Activated CD4-positive, alpha-beta T cell treated with anti-CD3 and anti-CD28 coated beads, Interleukin-2, amount 50 U/mL, for 4 hours (primary cell): ENCODE measurements at regions not wholly inside any gene's neighbourhood (a gene's known extent, or its start where the extent isn't known, plus 50 kb on each side); places are given as distances from the start of the nearest gene placed in this dataset.

Experiments
- DNase-seq, 2 experiments: peaks; one replicate each; pipeline ENCODE4 v3.0.0-alpha.2; 2020

- DNase-seq = no peak
These were observed 319.2 kb upstream of the LRATD1 start for GRCh38 chr2:14313341-14313740.

- no peak for DNase-seq
These were observed 315.9 kb upstream of the LRATD1 start for GRCh38 chr2:14316594-14316993.

GRCh38 chr2:14321357-14321756, 311.2 kb upstream of the LRATD1 start:
- no peak for DNase-seq

GRCh38 chr2:14322306-14322705, 310.2 kb upstream of the LRATD1 start:
- no peak for DNase-seq

- no peak for DNase-seq
These were observed 308.2 kb upstream of the LRATD1 start for GRCh38 chr2:14324308-14324707.

- no peak for DNase-seq
These were observed 301.6 kb upstream of the LRATD1 start for GRCh38 chr2:14330884-14331283.

- DNase-seq = no peak
These were observed 295.6 kb upstream of the LRATD1 start for GRCh38 chr2:14336759-14337382.

GRCh38 chr2:14340703-14341102, 291.8 kb upstream of the LRATD1 start:
- DNase-seq = no peak

- no peak for DNase-seq
These were observed 290.2 kb upstream of the LRATD1 start for GRCh38 chr2:14342313-14342712.

- no peak for DNase-seq
These were observed 288.2 kb upstream of the LRATD1 start for GRCh38 chr2:14344355-14344754.

- DNase-seq = no peak
These were observed 284.3 kb upstream of the LRATD1 start for GRCh38 chr2:14348247-14348646.

GRCh38 chr2:14350856-14351255, 281.7 kb upstream of the LRATD1 start:
- no peak for DNase-seq

- no peak for DNase-seq
These were observed 280.4 kb upstream of the LRATD1 start for GRCh38 chr2:14352067-14352466.

- no peak for DNase-seq
These were observed 278.3 kb upstream of the LRATD1 start for GRCh38 chr2:14354231-14354630.

- DNase-seq = no peak
These were observed 277.4 kb upstream of the LRATD1 start for GRCh38 chr2:14355102-14355501.

GRCh38 chr2:14358339-14358738, 274.2 kb upstream of the LRATD1 start:
- DNase-seq = no peak

- no peak for DNase-seq
These were observed 273.7 kb upstream of the LRATD1 start for GRCh38 chr2:14358774-14359173.

- no peak for DNase-seq
These were observed 269.4 kb upstream of the LRATD1 start for GRCh38 chr2:14363137-14363536.

GRCh38 chr2:14363976-14364375, 268.5 kb upstream of the LRATD1 start:
- no peak for DNase-seq

- no peak for DNase-seq
These were observed 268.0 kb upstream of the LRATD1 start for GRCh38 chr2:14364471-14364870.

GRCh38 chr2:14385043-14385442, 247.5 kb upstream of the LRATD1 start:
- no peak for DNase-seq

GRCh38 chr2:14387332-14387731, 245.2 kb upstream of the LRATD1 start:
- no peak for DNase-seq

GRCh38 chr2:14388724-14389123, 243.8 kb upstream of the LRATD1 start:
- DNase-seq = no peak

- DNase-seq = no peak
These were observed 235.9 kb upstream of the LRATD1 start for GRCh38 chr2:14396533-14397083.

- no peak for DNase-seq
These were observed 233.9 kb upstream of the LRATD1 start for GRCh38 chr2:14398641-14399040.
